ENCODE measurements at regions not wholly inside any gene's neighbourhood (a gene's known extent, or its start where the extent isn't known, plus 50 kb on each side); places are given as distances from the start of the nearest gene placed in this dataset.

DNA sequence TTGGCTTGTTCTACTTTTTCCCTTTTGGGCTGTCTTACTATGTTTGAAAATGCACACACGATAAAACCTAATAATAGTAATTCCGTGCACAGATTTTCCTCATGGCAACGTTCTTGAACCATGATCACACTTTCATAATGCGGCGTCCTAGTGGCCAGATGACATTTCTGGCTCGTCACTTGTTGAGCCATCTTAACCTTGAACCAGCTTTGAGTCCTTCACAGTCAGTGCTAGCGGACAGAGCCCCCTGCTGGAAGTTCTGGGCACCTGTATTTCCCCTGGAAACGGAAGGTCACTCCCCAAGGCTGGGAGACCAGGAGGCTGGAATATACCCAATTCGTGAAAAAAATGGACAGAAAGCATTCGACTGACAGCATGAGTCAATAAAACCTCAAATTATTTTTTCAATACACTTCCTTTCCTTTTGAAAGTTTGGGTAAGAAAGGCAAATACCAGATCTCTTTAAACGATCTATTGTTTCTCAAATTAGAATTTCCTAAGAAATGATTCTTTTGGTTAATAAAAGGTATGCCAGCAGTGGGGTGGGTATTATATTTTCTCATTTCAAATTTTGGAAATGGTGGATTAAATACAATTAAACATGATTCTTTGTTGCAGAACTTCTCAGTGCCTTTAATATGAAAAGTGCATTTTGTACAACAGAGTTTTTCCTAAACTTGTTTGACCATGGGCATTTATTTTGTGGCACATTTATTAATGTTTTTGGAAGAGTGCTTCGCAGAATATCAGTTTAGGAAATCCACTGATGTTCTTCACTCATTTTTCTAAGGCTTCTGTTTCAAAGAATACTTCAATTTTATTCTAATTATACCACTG, 542.3 kb downstream of the QKI start (continued):
- TF ChIP-seq, protein P1, sequence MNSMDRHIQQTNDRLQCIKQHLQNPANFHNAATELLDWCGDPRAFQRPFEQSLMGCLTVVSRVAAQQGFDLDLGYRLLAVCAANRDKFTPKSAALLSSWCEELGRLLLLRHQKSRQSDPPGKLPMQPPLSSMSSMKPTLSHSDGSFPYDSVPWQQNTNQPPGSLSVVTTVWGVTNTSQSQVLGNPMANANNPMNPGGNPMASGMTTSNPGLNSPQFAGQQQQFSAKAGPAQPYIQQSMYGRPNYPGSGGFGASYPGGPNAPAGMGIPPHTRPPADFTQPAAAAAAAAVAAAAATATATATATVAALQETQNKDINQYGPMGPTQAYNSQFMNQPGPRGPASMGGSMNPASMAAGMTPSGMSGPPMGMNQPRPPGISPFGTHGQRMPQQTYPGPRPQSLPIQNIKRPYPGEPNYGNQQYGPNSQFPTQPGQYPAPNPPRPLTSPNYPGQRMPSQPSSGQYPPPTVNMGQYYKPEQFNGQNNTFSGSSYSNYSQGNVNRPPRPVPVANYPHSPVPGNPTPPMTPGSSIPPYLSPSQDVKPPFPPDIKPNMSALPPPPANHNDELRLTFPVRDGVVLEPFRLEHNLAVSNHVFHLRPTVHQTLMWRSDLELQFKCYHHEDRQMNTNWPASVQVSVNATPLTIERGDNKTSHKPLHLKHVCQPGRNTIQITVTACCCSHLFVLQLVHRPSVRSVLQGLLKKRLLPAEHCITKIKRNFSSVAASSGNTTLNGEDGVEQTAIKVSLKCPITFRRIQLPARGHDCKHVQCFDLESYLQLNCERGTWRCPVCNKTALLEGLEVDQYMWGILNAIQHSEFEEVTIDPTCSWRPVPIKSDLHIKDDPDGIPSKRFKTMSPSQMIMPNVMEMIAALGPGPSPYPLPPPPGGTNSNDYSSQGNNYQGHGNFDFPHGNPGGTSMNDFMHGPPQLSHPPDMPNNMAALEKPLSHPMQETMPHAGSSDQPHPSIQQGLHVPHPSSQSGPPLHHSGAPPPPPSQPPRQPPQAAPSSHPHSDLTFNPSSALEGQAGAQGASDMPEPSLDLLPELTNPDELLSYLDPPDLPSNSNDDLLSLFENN (IDR thresholded peaks at IDR 0.05; ENCODE audit: low read depth in 2 of 2, low read length in 2 of 2): 0 out of 4 replicates have a peak, but pooled peaks of 1 of the 2 experiments have one; percentile 22
- TF ChIP-seq RNF2 (IDR thresholded peaks at IDR 0.05) (peak; percentile 41; the same call in 1 of the 2 replicates), STAT5B (CRISPR knock-in tag; IDR thresholded peaks at IDR 0.05) (no peak), ZEB2 (IDR thresholded peaks at IDR 0.05) (0 out of 2 replicates have a peak, but pooled peaks have one; percentile 27), RBM25 (IDR thresholded peaks at IDR 0.05; ENCODE audit: low read depth, low read length, severe bottlenecking) (peak; percentile 86), TRIM24 (IDR thresholded peaks at IDR 0.05) (peak in 1 of 2 experiments; percentile 33; a peak in 1 of 4 replicates), POLR2A (conservative IDR thresholded peaks at IDR 0.05) (no peak), KLF16 (IDR thresholded peaks at IDR 0.05) (peak; percentile 46; the same call in 1 of the 2 replicates), CTBP1 (IDR thresholded peaks at IDR 0.05; ENCODE audit: borderline replicate concordance) (peak; percentile 54; the same call in 1 of the 2 replicates), RAD21 (CRISPR knock-in tag; conservative IDR thresholded peaks at IDR 0.05 in 1 of 2, IDR thresholded peaks at IDR 0.05 in 1 of 2) (peak; percentile 96 to 97), STAG1 (CRISPR knock-in tag; IDR thresholded peaks at IDR 0.05; ENCODE audit: borderline replicate concordance) (peak; percentile 85; the same call in 1 of the 2 replicates), MEIS2 (IDR thresholded peaks at IDR 0.05; ENCODE audit: partially characterized antibody) (peak; percentile 29), ZNF436 (CRISPR knock-in tag; IDR thresholded peaks at IDR 0.05) (no peak), ELF1 (tag; IDR thresholded peaks at IDR 0.05) (no peak), ATF7 (IDR thresholded peaks at IDR 0.05) (peak; percentile 48; the same call in 1 of the 2 replicates), XRCC5 (IDR thresholded peaks at IDR 0.05; ENCODE audit: low read depth, low read length) (peak; percentile 84; the same call in 1 of the 2 replicates), DPF2 (IDR thresholded peaks at IDR 0.05) (no peak), ZNF717 (CRISPR knock-in tag; IDR thresholded peaks at IDR 0.05) (no peak), STAT5A (IDR thresholded peaks at IDR 0.05; ENCODE audit: borderline replicate concordance, low read length) (peak; percentile 26; the same call in 1 of the 2 replicates), CEBPB (tag; IDR thresholded peaks at IDR 0.05) (peak; percentile 47), NCOR1 (IDR thresholded peaks at IDR 0.05) (peak; percentile 8; the same call in 1 of the 2 replicates), ESRRA (IDR thresholded peaks at IDR 0.05; ENCODE audit: borderline replicate concordance, low read depth) (peak; percentile 99), GABPA (tag; conservative IDR thresholded peaks at IDR 0.05; ENCODE audit: low read depth) (0 out of 2 replicates have a peak, but pooled peaks have one; percentile 24)
- TF ChIP-seq, protein P2, sequence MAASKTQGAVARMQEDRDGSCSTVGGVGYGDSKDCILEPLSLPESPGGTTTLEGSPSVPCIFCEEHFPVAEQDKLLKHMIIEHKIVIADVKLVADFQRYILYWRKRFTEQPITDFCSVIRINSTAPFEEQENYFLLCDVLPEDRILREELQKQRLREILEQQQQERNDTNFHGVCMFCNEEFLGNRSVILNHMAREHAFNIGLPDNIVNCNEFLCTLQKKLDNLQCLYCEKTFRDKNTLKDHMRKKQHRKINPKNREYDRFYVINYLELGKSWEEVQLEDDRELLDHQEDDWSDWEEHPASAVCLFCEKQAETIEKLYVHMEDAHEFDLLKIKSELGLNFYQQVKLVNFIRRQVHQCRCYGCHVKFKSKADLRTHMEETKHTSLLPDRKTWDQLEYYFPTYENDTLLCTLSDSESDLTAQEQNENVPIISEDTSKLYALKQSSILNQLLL (CRISPR knock-in tag; IDR thresholded peaks at IDR 0.05; ENCODE audit: borderline replicate concordance): no peak
- TF ChIP-seq, protein P3, sequence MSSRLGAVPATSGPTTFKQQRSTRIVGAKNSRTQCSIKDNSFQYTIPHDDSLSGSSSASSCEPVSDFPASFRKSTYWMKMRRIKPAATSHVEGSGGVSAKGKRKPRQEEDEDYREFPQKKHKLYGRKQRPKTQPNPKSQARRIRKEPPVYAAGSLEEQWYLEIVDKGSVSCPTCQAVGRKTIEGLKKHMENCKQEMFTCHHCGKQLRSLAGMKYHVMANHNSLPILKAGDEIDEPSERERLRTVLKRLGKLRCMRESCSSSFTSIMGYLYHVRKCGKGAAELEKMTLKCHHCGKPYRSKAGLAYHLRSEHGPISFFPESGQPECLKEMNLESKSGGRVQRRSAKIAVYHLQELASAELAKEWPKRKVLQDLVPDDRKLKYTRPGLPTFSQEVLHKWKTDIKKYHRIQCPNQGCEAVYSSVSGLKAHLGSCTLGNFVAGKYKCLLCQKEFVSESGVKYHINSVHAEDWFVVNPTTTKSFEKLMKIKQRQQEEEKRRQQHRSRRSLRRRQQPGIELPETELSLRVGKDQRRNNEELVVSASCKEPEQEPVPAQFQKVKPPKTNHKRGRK (tag; IDR thresholded peaks at IDR 0.05): no peak

All from K562 (cell line).